ENCODE measurements at regions not wholly inside any gene's neighbourhood (a gene's known extent, or its start where the extent isn't known, plus 50 kb on each side); places are given as distances from the start of the nearest gene placed in this dataset.

- no peaks in the 10 kb centered on the region for H3K4me1 ChIP-seq
- peaks cover 0 to 10% of the 10 kb centered on the region in 2 donors for H3K9me3 ChIP-seq
- no peak for DNase-seq (ENCODE audit: low spot score in 2 of 2)
- no peaks in the 10 kb centered on the region for H3K36me3 ChIP-seq
- H3K27ac ChIP-seq: no peak overlapping the region
- no peak for TF ChIP-seq CTCF (IDR thresholded peaks at IDR 0.05)
- no peak for TF ChIP-seq POLR2AphosphoS5 (IDR thresholded peaks at IDR 0.05)
- no peak for TF ChIP-seq POLR2A (IDR thresholded peaks at IDR 0.05)
- H3K4me3 ChIP-seq: no peak overlapping the region
- H3K27me3 ChIP-seq: no peaks in the 10 kb centered on the region
- intact Hi-C loops (cut with DNase I; ENCODE audit: low total_unique reads): no loop called here
These were observed 68.6 kb upstream of the COMTD1 start for GRCh38 chr10:75304313-75304712.

- H3K27ac ChIP-seq: no peak overlapping the region
- H3K27me3 ChIP-seq: no peaks in the 10 kb centered on the region
- H3K4me1 ChIP-seq: no peaks in the 10 kb centered on the region
- H3K36me3 ChIP-seq: no peaks in the 10 kb centered on the region
- DNase-seq (ENCODE audit: low spot score in 2 of 2): no peak
- TF ChIP-seq POLR2A (IDR thresholded peaks at IDR 0.05) (no peak), POLR2AphosphoS5 (IDR thresholded peaks at IDR 0.05) (no peak), CTCF (IDR thresholded peaks at IDR 0.05) (no peak)
- no peak overlapping the region for H3K4me3 ChIP-seq
- intact Hi-C loops (cut with DNase I; ENCODE audit: low total_unique reads): no loop called here
- peaks cover 0 to 10% of the 10 kb centered on the region in 2 donors for H3K9me3 ChIP-seq
These were observed 67.5 kb upstream of the COMTD1 start for GRCh38 chr10:75303045-75303777.

DNA sequence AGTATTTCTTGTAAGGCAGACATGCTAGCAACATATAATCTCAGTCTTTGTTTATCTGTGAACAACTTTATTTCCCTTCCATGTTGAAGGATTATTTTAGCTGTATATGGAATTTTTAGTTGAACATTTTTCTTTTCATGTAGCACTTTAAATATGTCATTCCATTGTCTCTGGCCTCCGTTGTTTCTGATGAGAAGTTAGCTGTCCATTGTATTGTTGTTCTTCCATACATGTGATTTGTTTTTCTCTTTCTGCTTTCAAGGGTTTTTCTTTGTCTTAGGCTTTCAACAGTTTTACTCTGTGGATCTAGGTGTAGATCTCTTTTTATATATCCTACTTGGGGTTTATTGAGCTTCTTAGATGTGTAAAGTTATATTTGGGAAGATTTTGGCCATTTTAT lies 66.3 kb upstream of the COMTD1 start:
- Histone ChIP-seq H3K27me3 (no peaks in the 10 kb centered on the region), H3K4me3 (no peak overlapping the region), H3K9me3 (peaks cover 0 to 10% of the 10 kb centered on the region in 2 donors), H3K27ac (no peak overlapping the region), H3K36me3 (no peaks in the 10 kb centered on the region), H3K4me1 (no peaks in the 10 kb centered on the region)
- intact Hi-C loops (cut with DNase I; ENCODE audit: low total_unique reads): no loop called here
- no peak for DNase-seq (ENCODE audit: low spot score in 2 of 2)
- TF ChIP-seq POLR2AphosphoS5 (IDR thresholded peaks at IDR 0.05): no peak
- TF ChIP-seq POLR2A (IDR thresholded peaks at IDR 0.05): no peak
- no peak for TF ChIP-seq CTCF (IDR thresholded peaks at IDR 0.05)

DNA sequence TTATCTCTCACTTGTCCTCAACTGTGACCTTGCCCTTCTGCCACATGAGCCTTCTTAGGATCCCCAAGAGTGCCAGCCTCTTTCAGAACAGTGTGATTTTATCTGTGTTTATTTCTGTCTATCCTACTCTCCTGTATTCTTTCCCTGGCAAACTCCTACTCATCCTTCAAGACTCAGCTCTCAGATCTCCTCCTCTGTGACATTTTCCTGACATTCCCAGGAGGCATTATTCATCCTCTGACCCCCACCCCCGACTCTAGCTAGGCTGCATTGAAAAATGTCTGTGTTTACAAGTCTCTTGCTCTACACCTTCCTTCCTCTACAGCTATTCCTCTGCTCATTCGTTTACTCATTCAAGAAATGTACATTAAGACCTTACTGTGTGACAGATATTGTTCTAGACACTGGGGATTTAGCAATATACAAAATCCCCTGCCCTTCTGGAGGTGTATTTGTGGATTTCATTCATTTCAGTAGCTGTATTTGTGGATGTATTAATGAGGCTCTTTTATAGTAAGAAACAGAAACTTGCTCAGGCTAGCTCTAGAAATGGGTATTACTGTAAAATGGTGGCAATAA lies 61.4 kb upstream of the COMTD1 start:
- no peaks in the 10 kb centered on the region for H3K36me3 ChIP-seq
- DNase-seq (ENCODE audit: low spot score in 2 of 2): no peak
- no peaks in the 10 kb centered on the region for H3K27me3 ChIP-seq
- no peaks in the 10 kb centered on the region for H3K4me1 ChIP-seq
- H3K27ac ChIP-seq: no peak overlapping the region
- no peak overlapping the region for H3K4me3 ChIP-seq
- intact Hi-C loops (cut with DNase I; ENCODE audit: low total_unique reads): no loop called here
- no peak for TF ChIP-seq CTCF (IDR thresholded peaks at IDR 0.05)
- no peak for TF ChIP-seq POLR2AphosphoS5 (IDR thresholded peaks at IDR 0.05)
- TF ChIP-seq POLR2A (IDR thresholded peaks at IDR 0.05): no peak
- H3K9me3 ChIP-seq: peaks cover 0 to 1% of the 10 kb centered on the region in 2 donors

- Histone ChIP-seq H3K36me3 (no peaks in the 10 kb centered on the region), H3K27ac (peak overlapping the region; percentile 87 to 91), H3K4me3 (peak overlapping the region; percentile 54 to 72 (median 63)), H3K27me3 (no peaks in the 10 kb centered on the region), H3K9me3 (no peaks in the 10 kb centered on the region), H3K4me1 (no peaks in the 10 kb centered on the region)
- no peak for TF ChIP-seq POLR2A (IDR thresholded peaks at IDR 0.05)
- no peak for TF ChIP-seq CTCF (IDR thresholded peaks at IDR 0.05)
- TF ChIP-seq POLR2AphosphoS5 (IDR thresholded peaks at IDR 0.05): no peak
- intact Hi-C loops (cut with DNase I; ENCODE audit: low total_unique reads): no loop called here
- no peak for DNase-seq (ENCODE audit: low spot score in 2 of 2)
These were observed 60.2 kb upstream of the COMTD1 start for GRCh38 chr10:75295868-75296441.

Data from breast epithelium (tissue), 4 donors.